GM23338 (cell line): ENCODE measurements at regions not wholly inside any gene's neighbourhood (a gene's known extent, or its start where the extent isn't known, plus 50 kb on each side); places are given as distances from the start of the nearest gene placed in this dataset.

ENCODE experiments used
- ATAC-seq: fragments of 200-7000 bp; cut with Tn5 transposase; 3 replicates; pipeline ENCODE4 v1.9.1; 2020
- DNase-seq: peaks from one replicate; pipeline ENCODE4 v3.0.0-alpha.2; 2015; ENCODE audit warnings: low spot score
- H2AFZ ChIP-seq: fragments of 200-600 bp; sonication (generic); 2 replicates; pipeline ENCODE4 v1.8.0; 2016; ENCODE audit warnings: antibody characterized with exemption, mild to moderate bottlenecking, moderate library complexity
- H3F3A ChIP-seq: fragments of 200-600 bp; sonication (generic); replicated peaks from 2 replicates; pipeline ENCODE4 v1.8.0; 2017; ENCODE audit warnings: antibody characterized with exemption, mixed run types, low read depth
- H3K27ac ChIP-seq: fragments of 200-600 bp; sonication (generic); 2 replicates; pipeline ENCODE4 v1.6.1; 2016; ENCODE audit warnings: low read depth
- H3K27me3 ChIP-seq: fragments of 200-600 bp; sonication (generic); 2 replicates; pipeline ENCODE4 v1.8.0; 2016; ENCODE audit warnings: mild to moderate bottlenecking, mixed run types, moderate library complexity; ENCODE audit not compliant: insufficient read depth
- H3K36me3 ChIP-seq: fragments of 200-600 bp; sonication (generic); 2 replicates; pipeline ENCODE4 v1.8.0; 2016; ENCODE audit warnings: mild to moderate bottlenecking; ENCODE audit not compliant: insufficient read depth
- H3K4me1 ChIP-seq: fragments of 200-600 bp; sonication (generic); 2 replicates; pipeline ENCODE4 v1.8.0; 2016; ENCODE audit warnings: mild to moderate bottlenecking, moderate library complexity; ENCODE audit not compliant: insufficient read depth
- H3K4me2 ChIP-seq: fragments of 200-600 bp; sonication (generic); 2 replicates; pipeline ENCODE4 v1.7.1; 2017; ENCODE audit warnings: mixed run types
- H3K4me3 ChIP-seq: fragments of 200-600 bp; sonication (generic); 2 replicates; pipeline ENCODE4 v1.6.1; 2016; ENCODE audit warnings: mixed run types
- H3K79me2 ChIP-seq: fragments of 200-600 bp; sonication (generic); replicated peaks from 2 replicates; pipeline ENCODE4 v1.8.0; 2017; ENCODE audit warnings: mild to moderate bottlenecking; ENCODE audit not compliant: insufficient read depth
- H3K9me2 ChIP-seq: fragments of 200-600 bp; sonication (generic); 2 replicates; pipeline ENCODE4 v1.8.0; 2017; ENCODE audit not compliant: insufficient read depth
- H4K20me1 ChIP-seq: fragments of 200-600 bp; sonication (generic); replicated peaks from 2 replicates; pipeline ENCODE4 v1.8.0; 2017; ENCODE audit warnings: mild to moderate bottlenecking; ENCODE audit not compliant: insufficient read depth
- H3K27ac Mint-ChIP-seq: 2 replicates; pipeline ENCODE4 v1.8.0; 2020; ENCODE audit warnings: inconsistent platforms, mild to moderate bottlenecking, moderate library complexity, mixed read lengths
- H3K27me3 Mint-ChIP-seq: 3 replicates; pipeline ENCODE4 v1.8.0; 2022; ENCODE audit warnings: low read depth, mild to moderate bottlenecking, moderate library complexity, mixed read lengths, inconsistent platforms; ENCODE audit not compliant: insufficient read depth, poor library complexity
- H3K36me3 Mint-ChIP-seq: 3 replicates; pipeline ENCODE4 v1.8.0; 2021; ENCODE audit warnings: low read depth, mild to moderate bottlenecking, inconsistent platforms, moderate library complexity, mixed read lengths
- H3K4me1 Mint-ChIP-seq: 3 replicates; pipeline ENCODE4 v1.8.0; 2020; ENCODE audit warnings: mild to moderate bottlenecking, inconsistent platforms, mixed read lengths
- H3K4me3 Mint-ChIP-seq: 3 replicates; pipeline ENCODE4 v1.8.0; 2021; ENCODE audit warnings: moderate library complexity, mild to moderate bottlenecking, inconsistent platforms, mixed read lengths
- H3K9me3 Mint-ChIP-seq: 3 replicates; pipeline ENCODE4 v1.8.0; 2020; ENCODE audit warnings: moderate library complexity, mild to moderate bottlenecking, inconsistent platforms, mixed read lengths
- CREB1 ChIP-seq: fragments of 250-450 bp; sonication (Bioruptor Pico); IDR thresholded peaks from 2 replicates; pipeline ENCODE4 v1.5.0; 2020; ENCODE audit warnings: low read depth, mild to moderate bottlenecking, moderate library complexity
- EZH2 ChIP-seq: fragments of 200-600 bp; sonication (generic); IDR thresholded peaks from one replicate; pipeline ENCODE4 v1.8.0; 2017; ENCODE audit warnings: antibody characterized with exemption, mild to moderate bottlenecking, low read depth; ENCODE audit not compliant: unreplicated experiment
- EZH2phosphoT487 ChIP-seq: fragments of 200-600 bp; sonication (generic); IDR thresholded peaks from one replicate; pipeline ENCODE4 v1.8.1; 2018; ENCODE audit warnings: antibody characterized with exemption; ENCODE audit not compliant: unreplicated experiment
- JUNB ChIP-seq: IDR thresholded peaks from one replicate; pipeline ENCODE4 v1.6.1; 2016; ENCODE audit warnings: antibody characterized with exemption; ENCODE audit not compliant: unreplicated experiment
- NANOG ChIP-seq: IDR thresholded peaks from 2 replicates; pipeline ENCODE4 v1.6.1; 2016; ENCODE audit warnings: antibody characterized with exemption, borderline replicate concordance
- POLR2AphosphoS5 ChIP-seq: IDR thresholded peaks from 2 replicates; pipeline ENCODE4 v1.6.1; 2016; ENCODE audit warnings: antibody characterized with exemption, low read depth
- REST ChIP-seq: IDR thresholded peaks from one replicate; pipeline ENCODE4 v1.6.1; 2018; ENCODE audit warnings: antibody characterized with exemption; ENCODE audit not compliant: unreplicated experiment
- STAT1 ChIP-seq: IDR thresholded peaks from one replicate; pipeline ENCODE4 v1.6.1; 2016; ENCODE audit warnings: antibody characterized with exemption; ENCODE audit not compliant: unreplicated experiment
- ZNF114 ChIP-seq: fragments of 250-450 bp; sonication (Bioruptor Pico); IDR thresholded peaks from 2 replicates; pipeline ENCODE4 v1.5.0; 2020; ENCODE audit warnings: mild to moderate bottlenecking, moderate library complexity
- ZNF331 ChIP-seq: fragments of 250-450 bp; sonication (Bioruptor Pico); IDR thresholded peaks from 2 replicates; pipeline ENCODE4 v1.5.0; 2020; ENCODE audit warnings: low read depth, mild to moderate bottlenecking, moderate library complexity
- TF ChIP-seq, protein P1 (sequence below): fragments of 250-450 bp; sonication (Bioruptor Pico); IDR thresholded peaks from 2 replicates; pipeline ENCODE4 v1.5.0; 2020; ENCODE audit warnings: mild to moderate bottlenecking, moderate library complexity
- TF ChIP-seq, protein P2 (sequence below): IDR thresholded peaks from 2 replicates; pipeline ENCODE4 v1.6.1; 2016; ENCODE audit warnings: antibody characterized with exemption

- ATAC-seq, result no peak
- no peak overlapping the region for H3K4me3 ChIP-seq
Measured at GRCh38 chr2:35292199-35292598, 1063.4 kb upstream of the CRIM1 start.

DNA sequence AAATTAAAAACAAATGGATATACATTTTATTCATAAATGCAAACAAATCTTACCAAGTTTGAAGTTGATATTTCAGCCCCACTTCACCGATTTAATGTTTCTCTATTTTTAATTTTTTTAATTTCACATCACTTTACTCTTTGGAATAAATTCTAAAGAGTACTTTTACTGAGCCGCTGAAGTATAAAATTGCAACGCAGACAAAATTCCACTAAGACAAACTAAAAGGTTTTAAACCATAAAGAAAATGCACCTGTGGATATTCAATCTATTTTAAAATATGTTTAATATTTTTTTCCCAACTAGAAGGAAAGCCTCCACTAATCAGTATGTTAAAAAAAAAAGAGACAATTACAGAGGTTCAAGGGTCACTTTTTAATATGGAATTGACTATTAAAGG lies 1073.9 kb upstream of the CRIM1 start:
- H3K4me1 Mint-ChIP-seq, result no peaks in the 10 kb centered on the region
- Histone ChIP-seq H3K4me1 (no peaks in the 10 kb centered on the region), H3K4me3 (no peak overlapping the region), H4K20me1 (no peaks in the 10 kb centered on the region), H2AFZ (no peak overlapping the region), H3K27ac (no peak overlapping the region), H3K27me3 (no peaks in the 10 kb centered on the region), H3K36me3 (no peaks in the 10 kb centered on the region), H3K9me2 (no peaks in the 10 kb centered on the region), H3K79me2 (no peaks in the 10 kb centered on the region), H3F3A (no peaks in the 10 kb centered on the region), H3K4me2 (no peak overlapping the region)
- H3K9me3 Mint-ChIP-seq, result no peaks in the 10 kb centered on the region
- H3K36me3 Mint-ChIP-seq, result no peaks in the 10 kb centered on the region
- DNase-seq (no peak), ATAC-seq (no peak)
- H3K27me3 Mint-ChIP-seq, result peaks cover 2% of the 10 kb centered on the region
- H3K4me3 Mint-ChIP-seq, result no peak overlapping the region
- no peak overlapping the region for H3K27ac Mint-ChIP-seq
- TF ChIP-seq CREB1 (no peak), JUNB (no peak), EZH2 (no peak), STAT1 (no peak), EZH2phosphoT487 (no peak), NANOG (no peak), POLR2AphosphoS5 (no peak), REST (no peak), ZNF114 (CRISPR knock-in tag) (no peak)
- TF ChIP-seq, protein P1, sequence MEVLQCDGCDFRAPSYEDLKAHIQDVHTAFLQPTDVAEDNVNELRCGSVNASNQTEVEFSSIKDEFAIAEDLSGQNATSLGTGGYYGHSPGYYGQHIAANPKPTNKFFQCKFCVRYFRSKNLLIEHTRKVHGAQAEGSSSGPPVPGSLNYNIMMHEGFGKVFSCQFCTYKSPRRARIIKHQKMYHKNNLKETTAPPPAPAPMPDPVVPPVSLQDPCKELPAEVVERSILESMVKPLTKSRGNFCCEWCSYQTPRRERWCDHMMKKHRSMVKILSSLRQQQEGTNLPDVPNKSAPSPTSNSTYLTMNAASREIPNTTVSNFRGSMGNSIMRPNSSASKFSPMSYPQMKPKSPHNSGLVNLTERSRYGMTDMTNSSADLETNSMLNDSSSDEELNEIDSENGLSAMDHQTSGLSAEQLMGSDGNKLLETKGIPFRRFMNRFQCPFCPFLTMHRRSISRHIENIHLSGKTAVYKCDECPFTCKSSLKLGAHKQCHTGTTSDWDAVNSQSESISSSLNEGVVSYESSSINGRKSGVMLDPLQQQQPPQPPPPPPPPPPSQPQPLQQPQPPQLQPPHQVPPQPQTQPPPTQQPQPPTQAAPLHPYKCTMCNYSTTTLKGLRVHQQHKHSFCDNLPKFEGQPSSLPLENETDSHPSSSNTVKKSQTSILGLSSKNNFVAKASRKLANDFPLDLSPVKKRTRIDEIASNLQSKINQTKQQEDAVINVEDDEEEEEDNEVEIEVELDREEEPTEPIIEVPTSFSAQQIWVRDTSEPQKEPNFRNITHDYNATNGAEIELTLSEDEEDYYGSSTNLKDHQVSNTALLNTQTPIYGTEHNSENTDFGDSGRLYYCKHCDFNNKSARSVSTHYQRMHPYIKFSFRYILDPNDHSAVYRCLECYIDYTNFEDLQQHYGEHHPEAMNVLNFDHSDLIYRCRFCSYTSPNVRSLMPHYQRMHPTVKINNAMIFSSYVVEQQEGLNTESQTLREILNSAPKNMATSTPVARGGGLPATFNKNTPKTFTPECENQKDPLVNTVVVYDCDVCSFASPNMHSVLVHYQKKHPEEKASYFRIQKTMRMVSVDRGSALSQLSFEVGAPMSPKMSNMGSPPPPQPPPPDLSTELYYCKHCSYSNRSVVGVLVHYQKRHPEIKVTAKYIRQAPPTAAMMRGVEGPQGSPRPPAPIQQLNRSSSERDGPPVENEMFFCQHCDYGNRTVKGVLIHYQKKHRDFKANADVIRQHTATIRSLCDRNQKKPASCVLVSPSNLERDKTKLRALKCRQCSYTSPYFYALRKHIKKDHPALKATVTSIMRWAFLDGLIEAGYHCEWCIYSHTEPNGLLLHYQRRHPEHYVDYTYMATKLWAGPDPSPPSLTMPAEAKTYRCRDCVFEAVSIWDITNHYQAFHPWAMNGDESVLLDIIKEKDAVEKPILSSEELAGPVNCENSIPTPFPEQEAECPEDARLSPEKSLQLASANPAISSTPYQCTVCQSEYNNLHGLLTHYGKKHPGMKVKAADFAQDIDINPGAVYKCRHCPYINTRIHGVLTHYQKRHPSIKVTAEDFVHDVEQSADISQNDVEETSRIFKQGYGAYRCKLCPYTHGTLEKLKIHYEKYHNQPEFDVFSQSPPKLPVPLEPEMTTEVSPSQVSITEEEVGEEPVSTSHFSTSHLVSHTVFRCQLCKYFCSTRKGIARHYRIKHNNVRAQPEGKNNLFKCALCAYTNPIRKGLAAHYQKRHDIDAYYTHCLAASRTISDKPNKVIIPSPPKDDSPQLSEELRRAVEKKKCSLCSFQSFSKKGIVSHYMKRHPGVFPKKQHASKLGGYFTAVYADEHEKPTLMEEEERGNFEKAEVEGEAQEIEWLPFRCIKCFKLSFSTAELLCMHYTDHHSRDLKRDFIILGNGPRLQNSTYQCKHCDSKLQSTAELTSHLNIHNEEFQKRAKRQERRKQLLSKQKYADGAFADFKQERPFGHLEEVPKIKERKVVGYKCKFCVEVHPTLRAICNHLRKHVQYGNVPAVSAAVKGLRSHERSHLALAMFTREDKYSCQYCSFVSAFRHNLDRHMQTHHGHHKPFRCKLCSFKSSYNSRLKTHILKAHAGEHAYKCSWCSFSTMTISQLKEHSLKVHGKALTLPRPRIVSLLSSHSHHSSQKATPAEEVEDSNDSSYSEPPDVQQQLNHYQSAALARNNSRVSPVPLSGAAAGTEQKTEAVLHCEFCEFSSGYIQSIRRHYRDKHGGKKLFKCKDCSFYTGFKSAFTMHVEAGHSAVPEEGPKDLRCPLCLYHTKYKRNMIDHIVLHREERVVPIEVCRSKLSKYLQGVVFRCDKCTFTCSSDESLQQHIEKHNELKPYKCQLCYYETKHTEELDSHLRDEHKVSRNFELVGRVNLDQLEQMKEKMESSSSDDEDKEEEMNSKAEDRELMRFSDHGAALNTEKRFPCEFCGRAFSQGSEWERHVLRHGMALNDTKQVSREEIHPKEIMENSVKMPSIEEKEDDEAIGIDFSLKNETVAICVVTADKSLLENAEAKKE (CRISPR knock-in tag), result no peak
- TF ChIP-seq, protein P2, sequence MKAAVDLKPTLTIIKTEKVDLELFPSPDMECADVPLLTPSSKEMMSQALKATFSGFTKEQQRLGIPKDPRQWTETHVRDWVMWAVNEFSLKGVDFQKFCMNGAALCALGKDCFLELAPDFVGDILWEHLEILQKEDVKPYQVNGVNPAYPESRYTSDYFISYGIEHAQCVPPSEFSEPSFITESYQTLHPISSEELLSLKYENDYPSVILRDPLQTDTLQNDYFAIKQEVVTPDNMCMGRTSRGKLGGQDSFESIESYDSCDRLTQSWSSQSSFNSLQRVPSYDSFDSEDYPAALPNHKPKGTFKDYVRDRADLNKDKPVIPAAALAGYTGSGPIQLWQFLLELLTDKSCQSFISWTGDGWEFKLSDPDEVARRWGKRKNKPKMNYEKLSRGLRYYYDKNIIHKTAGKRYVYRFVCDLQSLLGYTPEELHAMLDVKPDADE, result no peak

More at GRCh38 chr2:35292199-35292598, 1063.4 kb upstream of the CRIM1 start:
- Mint-ChIP-seq H3K27me3 (peaks cover 2% of the 10 kb centered on the region), H3K9me3 (no peaks in the 10 kb centered on the region), H3K36me3 (no peaks in the 10 kb centered on the region), H3K4me1 (peaks cover 6% of the 10 kb centered on the region; the same call in 1 of the 3 replicates), H3K4me3 (no peak overlapping the region), H3K27ac (no peak overlapping the region)
- no peak for TF ChIP-seq CREB1
- no peak for TF ChIP-seq EZH2phosphoT487
- no peak for TF ChIP-seq JUNB
- no peak for TF ChIP-seq ZNF114 (CRISPR knock-in tag)
- TF ChIP-seq EZH2, result no peak
- no peak for TF ChIP-seq ZNF331 (CRISPR knock-in tag)
- no peak overlapping the region for H3K27ac ChIP-seq
- H4K20me1 ChIP-seq, result no peaks in the 10 kb centered on the region
- no peak overlapping the region; the same call in 1 of the 2 replicates for H2AFZ ChIP-seq
- no peaks in the 10 kb centered on the region for H3K36me3 ChIP-seq
- DNase-seq, result no peak
- H3K9me2 ChIP-seq, result no peaks in the 10 kb centered on the region; the same call in 1 of the 2 replicates
- H3K79me2 ChIP-seq, result no peaks in the 10 kb centered on the region
- H3K27me3 ChIP-seq, result no peaks in the 10 kb centered on the region
- no peak overlapping the region for H3K4me2 ChIP-seq
- no peaks in the 10 kb centered on the region for H3K4me1 ChIP-seq
- H3F3A ChIP-seq, result no peaks in the 10 kb centered on the region
